Adrenal gland (tissue), 5 donors: ENCODE measurements at regions not wholly inside any gene's neighbourhood (a gene's known extent, or its start where the extent isn't known, plus 50 kb on each side); places are given as distances from the start of the nearest gene placed in this dataset.

ENCODE experiments used
- POLR2A ChIP-seq, 2 donors: fragments of 450-650 bp; IDR thresholded peaks; one replicate each; pipeline ENCODE4 v1.6.1; 2017; ENCODE audit warnings: antibody characterized with exemption in 2 of 2, mild to moderate bottlenecking in 2 of 2, moderate library complexity in 1 of 2
- TF ChIP-seq, protein P1 (sequence below), 6 experiments: fragments of 450-650 bp in 4 of 6; fragments of 200-600 bp in 2 of 6; sonication (generic) in 1 of 6; IDR thresholded peaks; 1 replicate in 5 of 6; 2 replicates in 1 of 6; pipeline versions ENCODE4 v1.5.1 to v1.8.0; 2016 to 2021; ENCODE audit warnings: antibody characterized with exemption in 6 of 6, mild to moderate bottlenecking in 2 of 6, moderate library complexity in 1 of 6
- donor health status: DM: no; HTN: no; CAD: no.

DNA sequence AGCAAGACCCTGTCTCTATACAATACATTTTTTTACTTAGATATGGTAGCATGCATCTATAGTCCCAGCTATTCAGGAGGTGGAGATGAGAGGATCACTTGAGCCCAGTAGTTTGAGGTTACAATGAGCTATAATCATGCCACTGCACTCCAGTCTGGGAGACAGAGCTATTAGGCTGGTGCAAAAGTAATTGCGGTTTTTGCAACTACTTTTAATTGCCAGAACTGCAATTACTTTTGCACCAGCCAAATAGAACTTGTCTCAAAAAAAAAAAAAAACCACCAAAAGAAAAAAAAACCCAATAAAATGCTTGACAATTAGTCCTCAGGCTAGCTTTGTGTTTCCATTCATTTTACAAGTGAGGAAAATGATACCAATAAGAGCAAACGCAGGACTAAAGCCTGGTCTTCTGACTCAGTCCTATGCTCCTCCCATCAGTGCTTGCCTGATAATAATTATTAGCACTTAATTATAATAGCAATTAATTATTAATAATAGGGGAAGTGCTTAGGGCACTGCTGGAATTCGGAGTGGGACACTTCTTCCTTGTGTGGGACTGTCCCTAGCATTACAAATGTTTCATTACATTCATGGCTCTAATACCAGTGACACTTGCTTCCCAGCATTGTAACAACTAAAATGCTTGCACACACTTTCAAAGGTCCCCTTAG, 73.1 kb upstream of the TAF1L start:
- no peak for TF ChIP-seq POLR2A (IDR thresholded peaks at IDR 0.05)
- TF ChIP-seq, protein P1, sequence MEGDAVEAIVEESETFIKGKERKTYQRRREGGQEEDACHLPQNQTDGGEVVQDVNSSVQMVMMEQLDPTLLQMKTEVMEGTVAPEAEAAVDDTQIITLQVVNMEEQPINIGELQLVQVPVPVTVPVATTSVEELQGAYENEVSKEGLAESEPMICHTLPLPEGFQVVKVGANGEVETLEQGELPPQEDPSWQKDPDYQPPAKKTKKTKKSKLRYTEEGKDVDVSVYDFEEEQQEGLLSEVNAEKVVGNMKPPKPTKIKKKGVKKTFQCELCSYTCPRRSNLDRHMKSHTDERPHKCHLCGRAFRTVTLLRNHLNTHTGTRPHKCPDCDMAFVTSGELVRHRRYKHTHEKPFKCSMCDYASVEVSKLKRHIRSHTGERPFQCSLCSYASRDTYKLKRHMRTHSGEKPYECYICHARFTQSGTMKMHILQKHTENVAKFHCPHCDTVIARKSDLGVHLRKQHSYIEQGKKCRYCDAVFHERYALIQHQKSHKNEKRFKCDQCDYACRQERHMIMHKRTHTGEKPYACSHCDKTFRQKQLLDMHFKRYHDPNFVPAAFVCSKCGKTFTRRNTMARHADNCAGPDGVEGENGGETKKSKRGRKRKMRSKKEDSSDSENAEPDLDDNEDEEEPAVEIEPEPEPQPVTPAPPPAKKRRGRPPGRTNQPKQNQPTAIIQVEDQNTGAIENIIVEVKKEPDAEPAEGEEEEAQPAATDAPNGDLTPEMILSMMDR (IDR thresholded peaks at IDR 0.05): no peak
